ENCODE measurements at regions not wholly inside any gene's neighbourhood (a gene's known extent, or its start where the extent isn't known, plus 50 kb on each side); places are given as distances from the start of the nearest gene placed in this dataset.
A peak's percentile ranks its signal among the peaks of the same experiment; 100 is the strongest.

- no peak for TF ChIP-seq USF2 (IDR thresholded peaks at IDR 0.05; ENCODE audit: borderline replicate concordance, low read depth, low read length)
- TF ChIP-seq MAX (IDR thresholded peaks at IDR 0.05; ENCODE audit: low read depth) = no peak
- TF ChIP-seq JUND (IDR thresholded peaks at IDR 0.05) = no peak
- TF ChIP-seq IRF3 (IDR thresholded peaks at IDR 0.05; ENCODE audit: low read depth, low read length) = no peak
- TF ChIP-seq EP300 (IDR thresholded peaks at IDR 0.05; ENCODE audit: borderline replicate concordance in 1 of 2, low read depth in 1 of 2, low read length in 1 of 2) = no peak
- no peak for TF ChIP-seq CTCF (IDR thresholded peaks at IDR 0.05)
- TF ChIP-seq RFX5 (IDR thresholded peaks at IDR 0.05; ENCODE audit: low read length) = no peak
- no peak for TF ChIP-seq TCF12 (IDR thresholded peaks at IDR 0.05)
- TF ChIP-seq TAF1 (IDR thresholded peaks at IDR 0.05; ENCODE audit: borderline replicate concordance, low read depth, low read length) = no peak
- ChIA-PET POLR2A (no interaction called here), CTCF (no interaction called here)
- DNase-seq = no peak
- Histone ChIP-seq H3K4me2 (no peak overlapping the region), H3K9me2 (no peaks in the 10 kb centered on the region), H3K27me3 (ENCODE audit: insufficient read depth) (no peaks in the 10 kb centered on the region), H3K9me3 (no peaks in the 10 kb centered on the region), H3K79me2 (ENCODE audit: insufficient read depth) (no peaks in the 10 kb centered on the region; the same call in 1 of the 2 replicates), H3K4me1 (ENCODE audit: control insufficient read depth in 1 of 2, insufficient read depth in 2 of 2, low read depth in 1 of 2, low read length in 1 of 2) (no peaks in the 10 kb centered on the region), H2AFZ (ENCODE audit: low read depth) (no peak overlapping the region), H4K20me1 (ENCODE audit: insufficient read depth) (no peaks in the 10 kb centered on the region), H3K36me3 (replicated peaks in 1 of 2; ENCODE audit: control insufficient read depth in 1 of 2, insufficient read depth in 2 of 2, low read length in 1 of 2) (no peaks in the 10 kb centered on the region), H3K4me3 (ENCODE audit: low read depth in 2 of 2, low read length in 1 of 2) (no peak overlapping the region), H3K27ac (ENCODE audit: low read depth in 2 of 2, low read length in 1 of 2) (no peak overlapping the region), H3K9ac (no peak overlapping the region), H3F3A (replicated peaks; ENCODE audit: insufficient read depth) (no peaks in the 10 kb centered on the region)
These were observed 823.5 kb downstream of the PCDH17 start for GRCh38 chr13:58455094-58455493.

GRCh38 chr13:58461217-58461616 is 829.7 kb downstream of the PCDH17 start:
- no peaks in the 10 kb centered on the region for H3K9me3 ChIP-seq
- H3K27me3 ChIP-seq (ENCODE audit: insufficient read depth) = no peaks in the 10 kb centered on the region
- WGBS (ENCODE audit: low lambda C conversion rate) = 0% methylated on average over 2 of the region's 2 CpGs
- H4K20me1 ChIP-seq (ENCODE audit: insufficient read depth) = no peaks in the 10 kb centered on the region
- H3K4me1 ChIP-seq (ENCODE audit: control insufficient read depth in 1 of 2, insufficient read depth in 2 of 2, low read depth in 1 of 2, low read length in 1 of 2) = peaks cover 0 to 4% of the 10 kb centered on the region in 2 experiments; a peak in 2 of 4 replicates
- H3K79me2 ChIP-seq (ENCODE audit: insufficient read depth) = no peaks in the 10 kb centered on the region; the same call in 1 of the 2 replicates
- H3K27ac ChIP-seq (ENCODE audit: low read depth in 2 of 2, low read length in 1 of 2) = peak overlapping the region in 1 of 2 experiments; percentile 83; a peak in 2 of 4 replicates
- no peaks in the 10 kb centered on the region for H3K9me2 ChIP-seq
- H2AFZ ChIP-seq (ENCODE audit: low read depth) = no peak overlapping the region
- no peaks in the 10 kb centered on the region for H3K36me3 ChIP-seq (replicated peaks in 1 of 2; ENCODE audit: control insufficient read depth in 1 of 2, insufficient read depth in 2 of 2, low read length in 1 of 2)
- H3K9ac ChIP-seq = no peak overlapping the region
- no peak overlapping the region for H3K4me2 ChIP-seq
- DNase-seq = peak; percentile 46
- H3K4me3 ChIP-seq (ENCODE audit: low read depth in 2 of 2, low read length in 1 of 2) = no peak overlapping the region
- TF ChIP-seq GATA2 (CRISPR knock-in tag; IDR thresholded peaks at IDR 0.05) (peak; percentile 33), ZBTB33 (IDR thresholded peaks at IDR 0.05; ENCODE audit: borderline replicate concordance, low read depth) (no peak), CHD2 (IDR thresholded peaks at IDR 0.05; ENCODE audit: low read length, partially characterized antibody) (peak; percentile 34), TCF12 (IDR thresholded peaks at IDR 0.05) (no peak), RCOR1 (IDR thresholded peaks at IDR 0.05; ENCODE audit: low read length) (peak; percentile 11; the same call in 1 of the 2 replicates), EP300 (IDR thresholded peaks at IDR 0.05; ENCODE audit: borderline replicate concordance in 1 of 2, low read depth in 1 of 2, low read length in 1 of 2) (peak in 1 of 2 experiments; percentile 61; a peak in 2 of 4 replicates)
- no peaks in the 10 kb centered on the region for H3F3A ChIP-seq (replicated peaks; ENCODE audit: insufficient read depth)
- CTCF ChIA-PET = no interaction called here
- POLR2A ChIA-PET = no interaction called here
